GM23338 (cell line): ENCODE measurements at regions not wholly inside any gene's neighbourhood (a gene's known extent, or its start where the extent isn't known, plus 50 kb on each side); places are given as distances from the start of the nearest gene placed in this dataset.

Experiments used
- ATAC-seq: fragments of 200-7000 bp; cut with Tn5 transposase; 3 replicates; pipeline ENCODE4 v1.9.1; 2020
- DNase-seq: peaks from one replicate; pipeline ENCODE4 v3.0.0-alpha.2; 2015; ENCODE audit warnings: low spot score
- H2AFZ ChIP-seq: fragments of 200-600 bp; sonication (generic); 2 replicates; pipeline ENCODE4 v1.8.0; 2016; ENCODE audit warnings: antibody characterized with exemption, mild to moderate bottlenecking, moderate library complexity
- H3F3A ChIP-seq: fragments of 200-600 bp; sonication (generic); replicated peaks from 2 replicates; pipeline ENCODE4 v1.8.0; 2017; ENCODE audit warnings: antibody characterized with exemption, mixed run types, low read depth
- H3K27ac ChIP-seq: fragments of 200-600 bp; sonication (generic); 2 replicates; pipeline ENCODE4 v1.6.1; 2016; ENCODE audit warnings: low read depth
- H3K27me3 ChIP-seq: fragments of 200-600 bp; sonication (generic); 2 replicates; pipeline ENCODE4 v1.8.0; 2016; ENCODE audit warnings: mild to moderate bottlenecking, mixed run types, moderate library complexity; ENCODE audit not compliant: insufficient read depth
- H3K36me3 ChIP-seq: fragments of 200-600 bp; sonication (generic); 2 replicates; pipeline ENCODE4 v1.8.0; 2016; ENCODE audit warnings: mild to moderate bottlenecking; ENCODE audit not compliant: insufficient read depth
- H3K4me1 ChIP-seq: fragments of 200-600 bp; sonication (generic); 2 replicates; pipeline ENCODE4 v1.8.0; 2016; ENCODE audit warnings: mild to moderate bottlenecking, moderate library complexity; ENCODE audit not compliant: insufficient read depth
- H3K4me2 ChIP-seq: fragments of 200-600 bp; sonication (generic); 2 replicates; pipeline ENCODE4 v1.7.1; 2017; ENCODE audit warnings: mixed run types
- H3K4me3 ChIP-seq: fragments of 200-600 bp; sonication (generic); 2 replicates; pipeline ENCODE4 v1.6.1; 2016; ENCODE audit warnings: mixed run types
- H3K79me2 ChIP-seq: fragments of 200-600 bp; sonication (generic); replicated peaks from 2 replicates; pipeline ENCODE4 v1.8.0; 2017; ENCODE audit warnings: mild to moderate bottlenecking; ENCODE audit not compliant: insufficient read depth
- H3K9me2 ChIP-seq: fragments of 200-600 bp; sonication (generic); 2 replicates; pipeline ENCODE4 v1.8.0; 2017; ENCODE audit not compliant: insufficient read depth
- H4K20me1 ChIP-seq: fragments of 200-600 bp; sonication (generic); replicated peaks from 2 replicates; pipeline ENCODE4 v1.8.0; 2017; ENCODE audit warnings: mild to moderate bottlenecking; ENCODE audit not compliant: insufficient read depth
- H3K27ac Mint-ChIP-seq: 2 replicates; pipeline ENCODE4 v1.8.0; 2020; ENCODE audit warnings: inconsistent platforms, mild to moderate bottlenecking, moderate library complexity, mixed read lengths
- H3K27me3 Mint-ChIP-seq: 3 replicates; pipeline ENCODE4 v1.8.0; 2022; ENCODE audit warnings: low read depth, mild to moderate bottlenecking, moderate library complexity, mixed read lengths, inconsistent platforms; ENCODE audit not compliant: insufficient read depth, poor library complexity
- H3K36me3 Mint-ChIP-seq: 3 replicates; pipeline ENCODE4 v1.8.0; 2021; ENCODE audit warnings: low read depth, mild to moderate bottlenecking, inconsistent platforms, moderate library complexity, mixed read lengths
- H3K4me1 Mint-ChIP-seq: 3 replicates; pipeline ENCODE4 v1.8.0; 2020; ENCODE audit warnings: mild to moderate bottlenecking, inconsistent platforms, mixed read lengths
- H3K4me3 Mint-ChIP-seq: 3 replicates; pipeline ENCODE4 v1.8.0; 2021; ENCODE audit warnings: moderate library complexity, mild to moderate bottlenecking, inconsistent platforms, mixed read lengths
- H3K9me3 Mint-ChIP-seq: 3 replicates; pipeline ENCODE4 v1.8.0; 2020; ENCODE audit warnings: moderate library complexity, mild to moderate bottlenecking, inconsistent platforms, mixed read lengths
- CREB1 ChIP-seq: fragments of 250-450 bp; sonication (Bioruptor Pico); IDR thresholded peaks from 2 replicates; pipeline ENCODE4 v1.5.0; 2020; ENCODE audit warnings: low read depth, mild to moderate bottlenecking, moderate library complexity
- EZH2 ChIP-seq: fragments of 200-600 bp; sonication (generic); IDR thresholded peaks from one replicate; pipeline ENCODE4 v1.8.0; 2017; ENCODE audit warnings: antibody characterized with exemption, mild to moderate bottlenecking, low read depth; ENCODE audit not compliant: unreplicated experiment
- EZH2phosphoT487 ChIP-seq: fragments of 200-600 bp; sonication (generic); IDR thresholded peaks from one replicate; pipeline ENCODE4 v1.8.1; 2018; ENCODE audit warnings: antibody characterized with exemption; ENCODE audit not compliant: unreplicated experiment
- JUNB ChIP-seq: IDR thresholded peaks from one replicate; pipeline ENCODE4 v1.6.1; 2016; ENCODE audit warnings: antibody characterized with exemption; ENCODE audit not compliant: unreplicated experiment
- NANOG ChIP-seq: IDR thresholded peaks from 2 replicates; pipeline ENCODE4 v1.6.1; 2016; ENCODE audit warnings: antibody characterized with exemption, borderline replicate concordance
- POLR2AphosphoS5 ChIP-seq: IDR thresholded peaks from 2 replicates; pipeline ENCODE4 v1.6.1; 2016; ENCODE audit warnings: antibody characterized with exemption, low read depth
- STAT1 ChIP-seq: IDR thresholded peaks from one replicate; pipeline ENCODE4 v1.6.1; 2016; ENCODE audit warnings: antibody characterized with exemption; ENCODE audit not compliant: unreplicated experiment
- ZNF114 ChIP-seq: fragments of 250-450 bp; sonication (Bioruptor Pico); IDR thresholded peaks from 2 replicates; pipeline ENCODE4 v1.5.0; 2020; ENCODE audit warnings: mild to moderate bottlenecking, moderate library complexity
- ZNF331 ChIP-seq: fragments of 250-450 bp; sonication (Bioruptor Pico); IDR thresholded peaks from 2 replicates; pipeline ENCODE4 v1.5.0; 2020; ENCODE audit warnings: low read depth, mild to moderate bottlenecking, moderate library complexity
- TF ChIP-seq, protein P1 (sequence below): fragments of 250-450 bp; sonication (Bioruptor Pico); IDR thresholded peaks from 2 replicates; pipeline ENCODE4 v1.5.0; 2020; ENCODE audit warnings: mild to moderate bottlenecking, moderate library complexity
- TF ChIP-seq, protein P2 (sequence below): IDR thresholded peaks from 2 replicates; pipeline ENCODE4 v1.6.1; 2016; ENCODE audit warnings: antibody characterized with exemption
- TF ChIP-seq, protein P3 (sequence below): IDR thresholded peaks from one replicate; pipeline ENCODE4 v1.6.1; 2018; ENCODE audit warnings: antibody characterized with exemption; ENCODE audit not compliant: unreplicated experiment
- TF ChIP-seq, protein P4 (sequence below), 2 experiments: fragments of 200-600 bp in 1 of 2; sonication (generic) in 1 of 2; conservative IDR thresholded peaks; 2 replicates each; pipeline versions ENCODE4 v1.5.1 to v1.6.1; 2016 to 2017; ENCODE audit warnings: antibody characterized with exemption in 2 of 2, low read depth in 2 of 2, mild to moderate bottlenecking in 2 of 2, moderate library complexity in 1 of 2

DNA sequence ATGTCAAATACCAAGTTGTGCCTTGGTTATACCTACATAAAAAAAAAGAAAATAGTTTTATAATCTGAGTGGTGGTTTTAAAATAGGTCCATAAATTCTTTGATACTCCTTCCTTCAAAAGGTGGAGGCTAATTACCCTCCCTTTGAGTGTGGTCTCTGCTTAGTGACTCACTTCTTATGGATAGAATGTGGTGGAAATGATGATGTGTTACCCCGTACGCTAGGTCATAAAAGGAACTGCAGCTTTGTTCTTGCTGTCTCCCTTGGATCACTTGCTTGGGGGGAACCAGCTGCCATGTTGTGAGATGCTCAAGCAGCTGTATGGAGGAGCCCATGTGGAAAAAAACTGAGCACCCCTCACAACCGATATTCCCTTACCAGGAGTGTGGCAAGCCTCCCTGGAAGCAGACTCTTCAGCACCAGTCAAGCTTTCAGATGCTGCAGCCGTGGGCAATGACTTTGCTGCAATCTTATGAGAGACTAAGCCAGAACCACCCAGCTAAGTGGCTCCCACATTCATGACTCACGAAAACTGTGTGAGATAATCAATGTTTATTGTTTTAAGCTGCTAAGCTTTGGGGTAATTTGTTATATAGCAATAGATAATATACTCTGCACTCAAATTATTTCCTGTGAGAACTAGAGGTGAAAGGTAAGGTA, 195.0 kb upstream of the GATB start:
- H3K27me3 Mint-ChIP-seq: peaks cover 7% of the 10 kb centered on the region
- Histone ChIP-seq H3K4me3 (no peak overlapping the region), H3K36me3 (no peaks in the 10 kb centered on the region), H3K4me1 (0 out of 2 replicates have a peak, but pooled peaks cover 8% of the 10 kb centered on the region), H2AFZ (no peak overlapping the region), H3K4me2 (no peak overlapping the region), H3K9me2 (peaks cover 12% of the 10 kb centered on the region; the same call in 1 of the 2 replicates), H3F3A (no peaks in the 10 kb centered on the region), H3K27ac (no peak overlapping the region), H3K27me3 (no peaks in the 10 kb centered on the region), H3K79me2 (no peaks in the 10 kb centered on the region), H4K20me1 (no peaks in the 10 kb centered on the region)
- TF ChIP-seq, protein P1, sequence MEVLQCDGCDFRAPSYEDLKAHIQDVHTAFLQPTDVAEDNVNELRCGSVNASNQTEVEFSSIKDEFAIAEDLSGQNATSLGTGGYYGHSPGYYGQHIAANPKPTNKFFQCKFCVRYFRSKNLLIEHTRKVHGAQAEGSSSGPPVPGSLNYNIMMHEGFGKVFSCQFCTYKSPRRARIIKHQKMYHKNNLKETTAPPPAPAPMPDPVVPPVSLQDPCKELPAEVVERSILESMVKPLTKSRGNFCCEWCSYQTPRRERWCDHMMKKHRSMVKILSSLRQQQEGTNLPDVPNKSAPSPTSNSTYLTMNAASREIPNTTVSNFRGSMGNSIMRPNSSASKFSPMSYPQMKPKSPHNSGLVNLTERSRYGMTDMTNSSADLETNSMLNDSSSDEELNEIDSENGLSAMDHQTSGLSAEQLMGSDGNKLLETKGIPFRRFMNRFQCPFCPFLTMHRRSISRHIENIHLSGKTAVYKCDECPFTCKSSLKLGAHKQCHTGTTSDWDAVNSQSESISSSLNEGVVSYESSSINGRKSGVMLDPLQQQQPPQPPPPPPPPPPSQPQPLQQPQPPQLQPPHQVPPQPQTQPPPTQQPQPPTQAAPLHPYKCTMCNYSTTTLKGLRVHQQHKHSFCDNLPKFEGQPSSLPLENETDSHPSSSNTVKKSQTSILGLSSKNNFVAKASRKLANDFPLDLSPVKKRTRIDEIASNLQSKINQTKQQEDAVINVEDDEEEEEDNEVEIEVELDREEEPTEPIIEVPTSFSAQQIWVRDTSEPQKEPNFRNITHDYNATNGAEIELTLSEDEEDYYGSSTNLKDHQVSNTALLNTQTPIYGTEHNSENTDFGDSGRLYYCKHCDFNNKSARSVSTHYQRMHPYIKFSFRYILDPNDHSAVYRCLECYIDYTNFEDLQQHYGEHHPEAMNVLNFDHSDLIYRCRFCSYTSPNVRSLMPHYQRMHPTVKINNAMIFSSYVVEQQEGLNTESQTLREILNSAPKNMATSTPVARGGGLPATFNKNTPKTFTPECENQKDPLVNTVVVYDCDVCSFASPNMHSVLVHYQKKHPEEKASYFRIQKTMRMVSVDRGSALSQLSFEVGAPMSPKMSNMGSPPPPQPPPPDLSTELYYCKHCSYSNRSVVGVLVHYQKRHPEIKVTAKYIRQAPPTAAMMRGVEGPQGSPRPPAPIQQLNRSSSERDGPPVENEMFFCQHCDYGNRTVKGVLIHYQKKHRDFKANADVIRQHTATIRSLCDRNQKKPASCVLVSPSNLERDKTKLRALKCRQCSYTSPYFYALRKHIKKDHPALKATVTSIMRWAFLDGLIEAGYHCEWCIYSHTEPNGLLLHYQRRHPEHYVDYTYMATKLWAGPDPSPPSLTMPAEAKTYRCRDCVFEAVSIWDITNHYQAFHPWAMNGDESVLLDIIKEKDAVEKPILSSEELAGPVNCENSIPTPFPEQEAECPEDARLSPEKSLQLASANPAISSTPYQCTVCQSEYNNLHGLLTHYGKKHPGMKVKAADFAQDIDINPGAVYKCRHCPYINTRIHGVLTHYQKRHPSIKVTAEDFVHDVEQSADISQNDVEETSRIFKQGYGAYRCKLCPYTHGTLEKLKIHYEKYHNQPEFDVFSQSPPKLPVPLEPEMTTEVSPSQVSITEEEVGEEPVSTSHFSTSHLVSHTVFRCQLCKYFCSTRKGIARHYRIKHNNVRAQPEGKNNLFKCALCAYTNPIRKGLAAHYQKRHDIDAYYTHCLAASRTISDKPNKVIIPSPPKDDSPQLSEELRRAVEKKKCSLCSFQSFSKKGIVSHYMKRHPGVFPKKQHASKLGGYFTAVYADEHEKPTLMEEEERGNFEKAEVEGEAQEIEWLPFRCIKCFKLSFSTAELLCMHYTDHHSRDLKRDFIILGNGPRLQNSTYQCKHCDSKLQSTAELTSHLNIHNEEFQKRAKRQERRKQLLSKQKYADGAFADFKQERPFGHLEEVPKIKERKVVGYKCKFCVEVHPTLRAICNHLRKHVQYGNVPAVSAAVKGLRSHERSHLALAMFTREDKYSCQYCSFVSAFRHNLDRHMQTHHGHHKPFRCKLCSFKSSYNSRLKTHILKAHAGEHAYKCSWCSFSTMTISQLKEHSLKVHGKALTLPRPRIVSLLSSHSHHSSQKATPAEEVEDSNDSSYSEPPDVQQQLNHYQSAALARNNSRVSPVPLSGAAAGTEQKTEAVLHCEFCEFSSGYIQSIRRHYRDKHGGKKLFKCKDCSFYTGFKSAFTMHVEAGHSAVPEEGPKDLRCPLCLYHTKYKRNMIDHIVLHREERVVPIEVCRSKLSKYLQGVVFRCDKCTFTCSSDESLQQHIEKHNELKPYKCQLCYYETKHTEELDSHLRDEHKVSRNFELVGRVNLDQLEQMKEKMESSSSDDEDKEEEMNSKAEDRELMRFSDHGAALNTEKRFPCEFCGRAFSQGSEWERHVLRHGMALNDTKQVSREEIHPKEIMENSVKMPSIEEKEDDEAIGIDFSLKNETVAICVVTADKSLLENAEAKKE (CRISPR knock-in tag): no peak
- no peak for TF ChIP-seq EZH2
- no peak for TF ChIP-seq ZNF331 (CRISPR knock-in tag)
- TF ChIP-seq, protein P2, sequence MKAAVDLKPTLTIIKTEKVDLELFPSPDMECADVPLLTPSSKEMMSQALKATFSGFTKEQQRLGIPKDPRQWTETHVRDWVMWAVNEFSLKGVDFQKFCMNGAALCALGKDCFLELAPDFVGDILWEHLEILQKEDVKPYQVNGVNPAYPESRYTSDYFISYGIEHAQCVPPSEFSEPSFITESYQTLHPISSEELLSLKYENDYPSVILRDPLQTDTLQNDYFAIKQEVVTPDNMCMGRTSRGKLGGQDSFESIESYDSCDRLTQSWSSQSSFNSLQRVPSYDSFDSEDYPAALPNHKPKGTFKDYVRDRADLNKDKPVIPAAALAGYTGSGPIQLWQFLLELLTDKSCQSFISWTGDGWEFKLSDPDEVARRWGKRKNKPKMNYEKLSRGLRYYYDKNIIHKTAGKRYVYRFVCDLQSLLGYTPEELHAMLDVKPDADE: no peak
- TF ChIP-seq ZNF114 (CRISPR knock-in tag): no peak
- TF ChIP-seq JUNB: no peak
- TF ChIP-seq, protein P3, sequence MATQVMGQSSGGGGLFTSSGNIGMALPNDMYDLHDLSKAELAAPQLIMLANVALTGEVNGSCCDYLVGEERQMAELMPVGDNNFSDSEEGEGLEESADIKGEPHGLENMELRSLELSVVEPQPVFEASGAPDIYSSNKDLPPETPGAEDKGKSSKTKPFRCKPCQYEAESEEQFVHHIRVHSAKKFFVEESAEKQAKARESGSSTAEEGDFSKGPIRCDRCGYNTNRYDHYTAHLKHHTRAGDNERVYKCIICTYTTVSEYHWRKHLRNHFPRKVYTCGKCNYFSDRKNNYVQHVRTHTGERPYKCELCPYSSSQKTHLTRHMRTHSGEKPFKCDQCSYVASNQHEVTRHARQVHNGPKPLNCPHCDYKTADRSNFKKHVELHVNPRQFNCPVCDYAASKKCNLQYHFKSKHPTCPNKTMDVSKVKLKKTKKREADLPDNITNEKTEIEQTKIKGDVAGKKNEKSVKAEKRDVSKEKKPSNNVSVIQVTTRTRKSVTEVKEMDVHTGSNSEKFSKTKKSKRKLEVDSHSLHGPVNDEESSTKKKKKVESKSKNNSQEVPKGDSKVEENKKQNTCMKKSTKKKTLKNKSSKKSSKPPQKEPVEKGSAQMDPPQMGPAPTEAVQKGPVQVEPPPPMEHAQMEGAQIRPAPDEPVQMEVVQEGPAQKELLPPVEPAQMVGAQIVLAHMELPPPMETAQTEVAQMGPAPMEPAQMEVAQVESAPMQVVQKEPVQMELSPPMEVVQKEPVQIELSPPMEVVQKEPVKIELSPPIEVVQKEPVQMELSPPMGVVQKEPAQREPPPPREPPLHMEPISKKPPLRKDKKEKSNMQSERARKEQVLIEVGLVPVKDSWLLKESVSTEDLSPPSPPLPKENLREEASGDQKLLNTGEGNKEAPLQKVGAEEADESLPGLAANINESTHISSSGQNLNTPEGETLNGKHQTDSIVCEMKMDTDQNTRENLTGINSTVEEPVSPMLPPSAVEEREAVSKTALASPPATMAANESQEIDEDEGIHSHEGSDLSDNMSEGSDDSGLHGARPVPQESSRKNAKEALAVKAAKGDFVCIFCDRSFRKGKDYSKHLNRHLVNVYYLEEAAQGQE: no peak
- TF ChIP-seq POLR2AphosphoS5: no peak
- TF ChIP-seq CREB1 (CRISPR knock-in tag): no peak
- TF ChIP-seq, protein P4, sequence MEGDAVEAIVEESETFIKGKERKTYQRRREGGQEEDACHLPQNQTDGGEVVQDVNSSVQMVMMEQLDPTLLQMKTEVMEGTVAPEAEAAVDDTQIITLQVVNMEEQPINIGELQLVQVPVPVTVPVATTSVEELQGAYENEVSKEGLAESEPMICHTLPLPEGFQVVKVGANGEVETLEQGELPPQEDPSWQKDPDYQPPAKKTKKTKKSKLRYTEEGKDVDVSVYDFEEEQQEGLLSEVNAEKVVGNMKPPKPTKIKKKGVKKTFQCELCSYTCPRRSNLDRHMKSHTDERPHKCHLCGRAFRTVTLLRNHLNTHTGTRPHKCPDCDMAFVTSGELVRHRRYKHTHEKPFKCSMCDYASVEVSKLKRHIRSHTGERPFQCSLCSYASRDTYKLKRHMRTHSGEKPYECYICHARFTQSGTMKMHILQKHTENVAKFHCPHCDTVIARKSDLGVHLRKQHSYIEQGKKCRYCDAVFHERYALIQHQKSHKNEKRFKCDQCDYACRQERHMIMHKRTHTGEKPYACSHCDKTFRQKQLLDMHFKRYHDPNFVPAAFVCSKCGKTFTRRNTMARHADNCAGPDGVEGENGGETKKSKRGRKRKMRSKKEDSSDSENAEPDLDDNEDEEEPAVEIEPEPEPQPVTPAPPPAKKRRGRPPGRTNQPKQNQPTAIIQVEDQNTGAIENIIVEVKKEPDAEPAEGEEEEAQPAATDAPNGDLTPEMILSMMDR (conservative IDR thresholded peaks at IDR 0.05; ENCODE audit: low read depth in 2 of 2): no peak
- TF ChIP-seq NANOG: no peak
- TF ChIP-seq EZH2phosphoT487: no peak
- no peak for TF ChIP-seq STAT1
- H3K9me3 Mint-ChIP-seq: no peaks in the 10 kb centered on the region; the same call in 2 of the 3 replicates
- H3K4me1 Mint-ChIP-seq: peaks cover 17% of the 10 kb centered on the region
- no peak for ATAC-seq
- no peak overlapping the region for H3K4me3 Mint-ChIP-seq
- H3K27ac Mint-ChIP-seq: no peak overlapping the region
- DNase-seq: no peak
- no peaks in the 10 kb centered on the region for H3K36me3 Mint-ChIP-seq
